ENCODE measurements at regions not wholly inside any gene's neighbourhood (a gene's known extent, or its start where the extent isn't known, plus 50 kb on each side); places are given as distances from the start of the nearest gene placed in this dataset.
"Not testable (repeated sequence)": the region's sequence is repeated elsewhere in the genome, so short reads cannot be mapped to it uniquely, and the experiment has no call there.

DNA sequence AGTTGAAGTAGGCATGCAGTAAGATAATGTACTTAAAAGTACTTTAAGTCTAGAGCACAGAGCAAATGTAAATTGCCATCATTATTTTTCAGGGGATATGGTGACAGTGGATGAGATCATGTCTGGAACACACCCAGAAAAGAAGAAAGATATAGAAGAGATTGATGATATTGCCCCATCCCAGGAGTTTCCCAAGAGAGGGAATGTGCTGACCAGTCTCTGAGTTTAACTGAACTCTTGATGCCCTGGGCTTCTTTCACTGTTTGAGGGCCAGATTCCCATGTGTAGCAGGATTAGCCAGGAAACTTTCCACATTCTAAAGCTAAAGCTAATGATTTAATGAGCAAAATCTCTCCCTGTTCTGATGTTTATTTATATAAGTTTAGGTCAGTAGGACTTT is 366.8 kb upstream of the UMPS start:
- H3K27me3 ChIP-seq (ENCODE audit: control insufficient read depth, insufficient read depth, low read length), result no peaks in the 10 kb centered on the region
- H3K4me2 ChIP-seq (ENCODE audit: extremely low read depth, insufficient read depth, low read length), result no peak overlapping the region
- no peak overlapping the region for H3K4me3 ChIP-seq (replicated peaks in 1 of 4; ENCODE audit: control extremely low read depth in 1 of 4, insufficient read depth in 1 of 4, low read depth in 3 of 4, low read length in 4 of 4)
- H3K27ac ChIP-seq (ENCODE audit: insufficient read depth, low read length), result no peak overlapping the region
- no peak overlapping the region for H3K9ac ChIP-seq (ENCODE audit: insufficient read depth, low read length)
- no peaks in the 10 kb centered on the region for H3K79me2 ChIP-seq (ENCODE audit: control insufficient read depth, insufficient read depth, low read length)
- TF ChIP-seq EZH2 (IDR thresholded peaks at IDR 0.05; ENCODE audit: low read length, missing control alignments) (no peak), CTCF (conservative IDR thresholded peaks at IDR 0.05 in 1 of 2, IDR thresholded peaks at IDR 0.05 in 1 of 2; ENCODE audit: low read depth in 1 of 2, low read length in 2 of 2) (no peak)
- no peak overlapping the region for H2AFZ ChIP-seq (ENCODE audit: low read length)
- H4K20me1 ChIP-seq (ENCODE audit: control insufficient read depth, extremely low read depth, insufficient read depth, low read length), result peaks cover 2% of the 10 kb centered on the region
- peak; percentile 88 to 96 for DNase-seq (ENCODE audit: low read depth in 2 of 2)
- H3K36me3 ChIP-seq (ENCODE audit: control insufficient read depth, insufficient read depth, low read length), result no peaks in the 10 kb centered on the region
- H3K9me3 ChIP-seq (ENCODE audit: control insufficient read depth, insufficient read depth, low read depth, low read length), result no peaks in the 10 kb centered on the region
- H3K4me1 ChIP-seq (ENCODE audit: control insufficient read depth, extremely low read depth, insufficient read depth, low read length), result no peaks in the 10 kb centered on the region

- no peak for TF ChIP-seq EZH2 (IDR thresholded peaks at IDR 0.05; ENCODE audit: low read length, missing control alignments)
- TF ChIP-seq CTCF (conservative IDR thresholded peaks at IDR 0.05 in 1 of 2, IDR thresholded peaks at IDR 0.05 in 1 of 2; ENCODE audit: low read depth in 1 of 2, low read length in 2 of 2), result no peak
- H3K27me3 ChIP-seq (ENCODE audit: control insufficient read depth, insufficient read depth, low read length), result no peaks in the 10 kb centered on the region
- no peak overlapping the region for H3K4me2 ChIP-seq (ENCODE audit: extremely low read depth, insufficient read depth, low read length)
- H3K27ac ChIP-seq (ENCODE audit: insufficient read depth, low read length), result no peak overlapping the region
- H3K4me1 ChIP-seq (ENCODE audit: control insufficient read depth, extremely low read depth, insufficient read depth, low read length), result no peaks in the 10 kb centered on the region
- H3K9ac ChIP-seq (ENCODE audit: insufficient read depth, low read length), result no peak overlapping the region
- no peaks in the 10 kb centered on the region for H3K9me3 ChIP-seq (ENCODE audit: control insufficient read depth, insufficient read depth, low read depth, low read length)
- peak in 1 of 2 donors; percentile 19 for DNase-seq (ENCODE audit: low read depth in 2 of 2)
- no peak overlapping the region for H3K4me3 ChIP-seq (replicated peaks in 1 of 4; ENCODE audit: control extremely low read depth in 1 of 4, insufficient read depth in 1 of 4, low read depth in 3 of 4, low read length in 4 of 4)
- no peaks in the 10 kb centered on the region for H3K79me2 ChIP-seq (ENCODE audit: control insufficient read depth, insufficient read depth, low read length)
- H3K36me3 ChIP-seq (ENCODE audit: control insufficient read depth, insufficient read depth, low read length), result no peaks in the 10 kb centered on the region
- peaks cover 2% of the 10 kb centered on the region for H4K20me1 ChIP-seq (ENCODE audit: control insufficient read depth, extremely low read depth, insufficient read depth, low read length)
- no peak overlapping the region for H2AFZ ChIP-seq (ENCODE audit: low read length)
These were observed 365.8 kb upstream of the UMPS start for GRCh38 chr3:124364317-124365020.

DNA sequence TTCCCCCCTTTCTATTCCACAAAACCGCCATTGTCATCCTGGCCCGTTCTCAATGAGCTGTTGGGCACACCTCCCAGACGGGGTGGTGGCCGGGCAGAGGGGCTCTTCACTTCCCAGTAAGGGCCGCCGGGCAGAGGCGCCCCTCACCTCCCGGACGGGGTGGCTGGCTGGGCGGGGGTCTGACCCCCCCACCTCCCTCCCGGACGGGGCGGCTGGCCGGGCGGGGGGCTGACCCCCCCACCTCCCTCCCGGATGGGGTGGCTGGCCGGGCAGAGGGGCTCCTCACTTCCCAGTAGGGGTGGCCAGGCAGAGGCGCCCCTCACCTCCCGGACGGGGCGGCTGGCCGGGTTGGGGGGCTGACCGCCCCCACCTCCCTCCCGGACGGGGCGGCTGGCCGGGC is 363.6 kb upstream of the UMPS start:
- H3K36me3 ChIP-seq (ENCODE audit: control insufficient read depth, insufficient read depth, low read length); H3K4me2 ChIP-seq (ENCODE audit: extremely low read depth, insufficient read depth, low read length); H3K4me3 ChIP-seq (replicated peaks in 1 of 4; ENCODE audit: control extremely low read depth in 1 of 4, insufficient read depth in 1 of 4, low read depth in 3 of 4, low read length in 4 of 4); H3K9me3 ChIP-seq (ENCODE audit: control insufficient read depth, insufficient read depth, low read depth, low read length); H3K79me2 ChIP-seq (ENCODE audit: control insufficient read depth, insufficient read depth, low read length); H3K9ac ChIP-seq (ENCODE audit: insufficient read depth, low read length); DNase-seq (ENCODE audit: low read depth in 2 of 2); H4K20me1 ChIP-seq (ENCODE audit: control insufficient read depth, extremely low read depth, insufficient read depth, low read length); H3K27me3 ChIP-seq (ENCODE audit: control insufficient read depth, insufficient read depth, low read length); H3K27ac ChIP-seq (ENCODE audit: insufficient read depth, low read length); H3K4me1 ChIP-seq (ENCODE audit: control insufficient read depth, extremely low read depth, insufficient read depth, low read length); H2AFZ ChIP-seq (ENCODE audit: low read length): not testable (repeated sequence)

All from fibroblast of lung (primary cell).